GM12892 (cell line): ENCODE measurements at regions not wholly inside any gene's neighbourhood (a gene's known extent, or its start where the extent isn't known, plus 50 kb on each side); places are given as distances from the start of the nearest gene placed in this dataset.

Experiments
- DNase-seq: peaks from one replicate; pipeline ENCODE4 v3.0.0; 2011; ENCODE audit not compliant: insufficient read length
- FAIRE-seq: peaks from 2 replicates; lab custom pipeline; 2011; peaks lifted over from hg19 to GRCh38; lab: Jason Lieb, UNC
- POLR2A ChIP-seq: IDR thresholded peaks from 2 replicates; pipeline ENCODE4 v1.6.1; 2011; ENCODE audit warnings: low read depth, low read length, control low read depth
- POLR2AphosphoS5 ChIP-seq: IDR thresholded peaks from 2 replicates; pipeline ENCODE4 v1.6.1; 2011; ENCODE audit warnings: low read depth, low read length, control low read depth
- TAF1 ChIP-seq: IDR thresholded peaks from 2 replicates; pipeline ENCODE4 v1.6.1; 2011; ENCODE audit warnings: low read depth, mild to moderate bottlenecking, control low read depth, low read length, borderline replicate concordance

DNA sequence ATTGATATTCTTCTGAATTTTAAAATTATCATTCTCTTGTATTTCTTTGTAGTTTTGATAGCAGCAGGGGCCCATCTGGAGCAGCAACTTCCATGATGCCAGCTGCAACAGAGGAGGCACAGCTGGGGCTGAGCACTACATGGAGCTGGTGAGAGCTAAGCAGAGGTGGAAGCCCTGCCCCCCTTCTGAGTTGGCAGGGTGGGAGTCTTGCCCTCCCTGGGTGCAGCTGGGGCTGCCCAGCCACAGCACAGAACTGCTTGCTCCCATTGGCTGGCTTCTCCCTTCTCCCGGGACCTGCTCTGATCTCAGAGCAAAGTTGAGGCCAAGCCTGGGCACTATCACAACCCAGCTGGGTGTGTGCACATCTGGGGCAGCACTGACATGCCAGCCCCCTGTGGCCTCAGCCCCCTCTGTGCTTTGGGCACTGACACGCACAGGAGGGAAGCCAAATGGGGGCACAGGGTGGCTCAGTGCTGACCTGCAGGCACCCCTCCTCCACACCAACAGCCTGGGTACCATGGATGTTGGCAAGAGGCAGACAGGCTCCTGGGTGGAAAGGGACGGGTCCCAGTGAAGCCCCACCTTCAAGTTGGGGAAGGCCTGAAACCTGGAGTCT lies 69.1 kb upstream of the EYA4 start:
- DNase-seq: no peak
- no peak for FAIRE-seq
- TF ChIP-seq TAF1: no peak
- TF ChIP-seq POLR2A: no peak
- no peak for TF ChIP-seq POLR2AphosphoS5

- no peak for DNase-seq
- no peak for FAIRE-seq
- TF ChIP-seq POLR2A (no peak), POLR2AphosphoS5 (no peak), TAF1 (no peak)
Observed at GRCh38 chr6:133173276-133173675, 67.9 kb upstream of the EYA4 start.

- FAIRE-seq (no peak), DNase-seq (no peak)
- no peak for TF ChIP-seq TAF1
- TF ChIP-seq POLR2AphosphoS5: no peak
- no peak for TF ChIP-seq POLR2A
Observed at GRCh38 chr6:133179481-133179880, 61.7 kb upstream of the EYA4 start.

DNA sequence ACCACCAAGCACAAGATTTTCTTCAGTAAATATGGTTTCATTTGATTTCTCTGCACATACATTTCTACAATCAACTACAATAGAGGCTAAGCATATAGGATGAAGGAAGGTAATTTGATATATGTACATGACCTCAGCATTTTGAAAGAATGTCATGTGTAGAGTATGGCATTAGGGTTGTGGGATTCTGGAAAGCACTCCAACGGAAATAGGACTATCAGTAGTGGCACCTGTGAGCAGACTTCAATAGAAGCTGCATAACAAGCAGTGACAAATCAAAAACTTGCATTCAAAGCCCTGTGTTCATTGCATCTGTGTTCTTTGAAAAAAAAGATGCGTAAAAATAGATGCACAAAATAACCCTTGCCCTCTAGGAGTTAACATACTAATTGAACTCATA lies 57.5 kb upstream of the EYA4 start:
- TF ChIP-seq POLR2AphosphoS5: no peak
- no peak for TF ChIP-seq TAF1
- no peak for TF ChIP-seq POLR2A
- DNase-seq: no peak
- no peak for FAIRE-seq

DNA sequence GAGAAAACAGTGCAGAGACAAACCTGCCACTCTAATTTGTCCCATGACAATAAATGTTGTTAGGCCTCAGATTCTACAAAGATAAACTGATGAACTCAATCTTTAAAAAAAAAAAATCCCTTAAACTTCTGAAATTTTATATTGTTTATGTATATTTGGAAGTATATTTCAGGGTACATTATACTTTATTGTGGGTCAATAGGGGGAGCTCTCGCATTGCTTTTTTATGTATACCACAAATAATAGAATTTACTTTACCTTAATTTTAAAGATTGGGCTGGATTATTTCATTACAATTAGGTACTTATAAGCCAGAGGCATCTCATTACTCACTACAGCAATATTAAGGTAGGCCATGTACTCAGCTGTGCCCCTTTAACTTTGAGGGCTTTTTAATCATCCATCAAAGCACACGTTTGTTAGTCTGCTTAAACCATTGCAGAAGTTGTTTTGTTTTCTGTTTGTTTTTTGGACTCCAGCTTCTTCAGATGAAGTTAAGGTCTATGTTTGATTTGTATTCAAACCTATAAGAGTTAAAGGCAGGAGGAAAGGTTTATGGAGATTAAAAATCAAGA lies 56.3 kb upstream of the EYA4 start:
- TF ChIP-seq POLR2A (no peak), POLR2AphosphoS5 (no peak), TAF1 (no peak)
- FAIRE-seq: no peak
- no peak for DNase-seq

GRCh38 chr6:133185731-133186130 lies 55.4 kb upstream of the EYA4 start:
- no peak for TF ChIP-seq TAF1
- DNase-seq: no peak
- FAIRE-seq: no peak

DNA sequence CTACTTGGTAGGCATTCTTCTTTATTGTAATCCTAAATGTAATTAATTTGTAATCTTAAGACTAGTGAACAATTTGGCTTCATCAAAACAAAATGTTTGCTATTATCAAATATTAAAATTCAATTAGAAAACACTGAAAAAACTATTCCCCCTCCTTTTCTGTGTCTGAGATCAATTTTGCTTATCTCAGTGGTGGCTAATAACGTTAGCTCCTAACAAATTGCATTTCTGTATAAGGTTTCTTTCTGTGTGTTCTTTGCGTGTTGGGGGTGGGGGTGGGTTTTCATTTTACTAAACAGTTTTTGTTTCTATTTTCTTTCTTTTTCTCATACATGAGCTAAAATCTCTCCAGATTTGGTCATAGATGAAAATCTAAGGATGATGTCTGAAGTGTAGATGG lies 54.0 kb upstream of the EYA4 start:
- DNase-seq (no peak), FAIRE-seq (no peak)
- no peak for TF ChIP-seq POLR2A
- no peak for TF ChIP-seq TAF1
- TF ChIP-seq POLR2AphosphoS5: no peak

DNA sequence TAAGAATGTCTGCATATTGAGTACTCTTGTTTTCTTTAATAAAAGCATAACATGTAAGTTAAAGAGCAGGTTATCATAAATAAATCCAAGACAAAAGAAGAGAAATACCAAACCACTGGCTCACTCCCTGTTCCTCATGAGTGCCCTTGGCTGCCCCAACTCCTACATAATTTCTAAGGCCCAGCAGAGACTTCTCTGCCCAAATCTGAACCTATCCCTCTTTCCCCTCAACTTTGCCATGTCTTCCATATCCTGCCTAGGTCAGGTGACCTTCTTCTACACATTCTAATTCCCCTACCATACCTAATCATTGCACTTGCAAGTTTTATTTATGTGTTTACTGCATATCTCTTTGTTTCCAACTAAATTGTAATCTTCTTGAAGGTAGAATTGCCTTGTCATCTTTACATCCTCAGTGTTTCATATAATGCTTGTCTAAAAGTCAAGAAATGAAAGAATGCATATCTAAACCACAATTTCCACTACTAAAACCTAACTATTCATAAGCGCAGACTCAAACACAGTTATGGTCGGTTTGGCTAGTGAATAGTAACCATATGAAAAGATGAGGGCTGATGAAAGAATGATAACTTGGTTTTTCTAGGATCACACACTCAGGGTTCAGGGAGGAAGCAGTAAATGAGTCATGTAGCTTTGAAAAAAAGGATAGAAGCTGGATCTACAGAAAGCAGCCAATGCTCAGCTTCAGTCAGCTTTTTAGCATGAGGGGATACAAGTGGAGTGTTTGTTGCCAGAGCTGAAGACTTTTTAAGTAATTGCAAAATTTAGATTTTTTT lies 53.3 kb upstream of the EYA4 start:
- FAIRE-seq (no peak), DNase-seq (no peak)
- TF ChIP-seq POLR2A: no peak

- no peak for FAIRE-seq
- no peak for DNase-seq
- no peak for TF ChIP-seq POLR2AphosphoS5
- TF ChIP-seq POLR2A: no peak
- TF ChIP-seq TAF1: no peak
Observed at GRCh38 chr6:133190912-133191311, 50.2 kb upstream of the EYA4 start.

DNA sequence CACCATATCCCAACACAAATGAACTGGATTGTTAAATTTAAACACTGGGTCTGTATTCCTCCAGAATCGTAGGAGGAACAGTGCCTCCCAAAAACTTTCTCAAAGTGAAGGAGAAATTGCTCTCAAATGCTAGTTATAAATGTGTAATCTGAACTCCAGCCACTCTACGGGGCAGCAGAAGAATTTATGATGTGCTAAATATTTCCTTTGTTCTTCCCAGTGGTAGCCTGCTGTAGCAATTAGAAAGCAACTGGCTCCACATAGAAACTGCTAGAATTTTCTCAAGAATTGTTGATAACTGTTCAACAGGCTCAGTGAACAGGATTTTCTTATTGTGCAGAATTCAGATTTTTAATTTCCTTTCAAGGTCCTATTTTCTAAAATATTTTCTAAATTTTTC lies 49.8 kb upstream of the EYA4 start:
- DNase-seq: no peak
- TF ChIP-seq POLR2A (no peak), TAF1 (no peak), POLR2AphosphoS5 (no peak)
- FAIRE-seq: no peak
